Uterus (tissue), 2 donors: ENCODE measurements at regions not wholly inside any gene's neighbourhood (a gene's known extent, or its start where the extent isn't known, plus 50 kb on each side); places are given as distances from the start of the nearest gene placed in this dataset.

Experiments
- CTCF ChIP-seq, 4 experiments: fragments of 200-600 bp in 2 of 4; fragments of 450-650 bp in 2 of 4; sonication (generic) in 2 of 4; IDR thresholded peaks; one replicate each; pipeline ENCODE4 v1.5.1; 2016 to 2019; ENCODE audit warnings: antibody characterized with exemption in 4 of 4, mild to moderate bottlenecking in 2 of 4, moderate library complexity in 1 of 4
- POLR2A ChIP-seq, 2 donors: fragments of 450-650 bp; IDR thresholded peaks; one replicate each; pipeline ENCODE4 v1.6.1; 2016; ENCODE audit warnings: antibody characterized with exemption in 2 of 2, mild to moderate bottlenecking in 1 of 2, moderate library complexity in 1 of 2

GRCh38 chr1:55828044-55828443 is 612.9 kb upstream of the USP24 start:
- no peak for TF ChIP-seq CTCF (IDR thresholded peaks at IDR 0.05)
- TF ChIP-seq POLR2A (IDR thresholded peaks at IDR 0.05) = no peak
